ENCODE measurements at regions not wholly inside any gene's neighbourhood (a gene's known extent, or its start where the extent isn't known, plus 50 kb on each side); places are given as distances from the start of the nearest gene placed in this dataset.

DNA sequence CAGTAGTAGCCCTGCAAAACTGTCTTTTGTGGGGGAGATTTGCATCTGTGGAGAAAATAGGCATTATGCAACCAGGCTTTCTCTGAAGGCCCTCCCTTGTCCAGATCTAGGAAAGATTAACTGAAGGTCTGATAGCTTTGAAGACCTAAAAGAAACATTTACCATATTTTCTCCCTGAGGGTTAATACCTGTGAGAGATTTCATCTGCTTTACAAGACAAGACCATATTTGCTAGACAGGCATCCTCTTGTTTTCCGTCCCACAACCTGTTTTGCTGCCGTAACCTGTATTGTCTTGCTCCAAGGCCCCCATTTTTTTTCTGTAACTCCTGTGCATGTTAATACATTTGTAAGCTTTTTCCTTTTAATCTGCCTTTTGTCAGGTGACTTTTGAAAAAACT is 1985.2 kb upstream of the CDH9 start:
- no peak overlapping the region for H3K4me3 ChIP-seq
- no peak for TF ChIP-seq POLR2A (IDR thresholded peaks at IDR 0.05)
- no peak for TF ChIP-seq EP300 (IDR thresholded peaks at IDR 0.05)
- TF ChIP-seq POLR2AphosphoS5 (IDR thresholded peaks at IDR 0.05) = no peak
- no peak for TF ChIP-seq CTCF (IDR thresholded peaks at IDR 0.05)

DNA sequence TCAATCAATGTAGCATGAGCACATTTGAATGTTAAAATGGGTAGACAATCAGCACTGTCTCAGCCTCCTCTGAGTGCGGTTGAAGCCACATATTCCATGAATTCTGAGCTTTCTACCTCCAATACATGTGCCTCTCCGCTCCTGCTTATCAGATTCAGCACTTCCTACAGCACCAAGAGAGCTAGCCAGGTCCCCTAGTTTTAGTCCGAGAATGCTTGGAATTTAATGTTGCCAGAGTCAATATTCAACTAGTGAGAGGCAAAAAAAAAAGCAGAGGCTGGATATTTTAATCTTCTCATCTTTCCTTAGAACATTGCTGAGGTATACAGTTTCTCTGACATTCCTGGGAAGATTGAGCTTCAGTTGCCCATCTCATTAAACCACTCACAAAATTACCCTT is 1979.1 kb upstream of the CDH9 start:
- WGBS = 64% methylated on average over 3 of the region's 3 CpGs
- H3K27me3 ChIP-seq = no peaks in the 10 kb centered on the region
- TF ChIP-seq POLR2A (IDR thresholded peaks at IDR 0.05) = no peak
- TF ChIP-seq POLR2AphosphoS5 (IDR thresholded peaks at IDR 0.05) = no peak
- TF ChIP-seq CTCF (IDR thresholded peaks at IDR 0.05) = no peak
- TF ChIP-seq EP300 (IDR thresholded peaks at IDR 0.05) = no peak
- no peaks in the 10 kb centered on the region for H3K9me3 ChIP-seq
- no peak for DNase-seq (ENCODE audit: low spot score in 2 of 2)
- H3K4me3 ChIP-seq = no peak overlapping the region
- H3K4me1 ChIP-seq = no peaks in the 10 kb centered on the region
- no peaks in the 10 kb centered on the region for H3K36me3 ChIP-seq
- H3K27ac ChIP-seq = no peak overlapping the region

More for the DNA sequence above, 1985.2 kb upstream of the CDH9 start:
- 26% methylated on average over 2 of the region's 2 CpGs for WGBS
- Histone ChIP-seq H3K4me1 (no peaks in the 10 kb centered on the region), H3K9me3 (no peaks in the 10 kb centered on the region), H3K27me3 (no peaks in the 10 kb centered on the region), H3K36me3 (no peaks in the 10 kb centered on the region), H3K27ac (no peak overlapping the region)
- no peak for DNase-seq (ENCODE audit: low spot score in 2 of 2)

- Histone ChIP-seq H3K36me3 (no peaks in the 10 kb centered on the region), H3K4me1 (no peaks in the 10 kb centered on the region), H3K4me3 (no peak overlapping the region), H3K27me3 (no peaks in the 10 kb centered on the region), H3K9me3 (no peaks in the 10 kb centered on the region), H3K27ac (no peak overlapping the region)
- DNase-seq (ENCODE audit: low spot score in 2 of 2) = no peak
- TF ChIP-seq POLR2A (IDR thresholded peaks at IDR 0.05) = no peak
- WGBS = 67% methylated on average over 4 of the region's 4 CpGs
Observed at GRCh38 chr5:29016067-29016466, 1977.7 kb upstream of the CDH9 start.

DNA sequence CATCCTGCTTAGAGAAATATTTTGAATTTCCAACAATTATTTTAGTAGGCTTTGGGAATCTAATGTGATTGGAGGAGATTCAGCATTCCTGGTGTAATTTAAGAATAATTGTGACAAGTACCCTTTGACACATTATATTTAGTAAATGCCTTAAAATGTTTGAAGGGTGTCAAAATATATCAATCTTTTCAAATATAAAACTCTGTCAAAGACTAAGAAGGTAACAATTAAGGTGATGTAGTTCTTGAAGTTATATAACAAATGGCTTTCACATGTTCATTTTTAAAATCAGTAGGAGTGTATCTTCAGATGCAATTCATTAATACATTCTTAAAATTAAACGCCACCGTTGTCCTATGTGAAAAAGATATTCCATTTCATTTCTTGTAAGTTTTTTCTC is 1977.1 kb upstream of the CDH9 start:
- H3K36me3 ChIP-seq = no peaks in the 10 kb centered on the region
- no peaks in the 10 kb centered on the region for H3K27me3 ChIP-seq
- H3K9me3 ChIP-seq = no peaks in the 10 kb centered on the region
- no peaks in the 10 kb centered on the region for H3K4me1 ChIP-seq
- no peak for TF ChIP-seq CTCF (IDR thresholded peaks at IDR 0.05)
- no peak for TF ChIP-seq POLR2A (IDR thresholded peaks at IDR 0.05)
- no peak for TF ChIP-seq POLR2AphosphoS5 (IDR thresholded peaks at IDR 0.05)
- TF ChIP-seq EP300 (IDR thresholded peaks at IDR 0.05) = no peak
- WGBS = 88% methylated on average over 2 of the region's 2 CpGs
- H3K27ac ChIP-seq = no peak overlapping the region
- no peak for DNase-seq (ENCODE audit: low spot score in 2 of 2)
- no peak overlapping the region for H3K4me3 ChIP-seq

- H3K27ac ChIP-seq = no peak overlapping the region
- H3K27me3 ChIP-seq = no peaks in the 10 kb centered on the region
- no peaks in the 10 kb centered on the region for H3K9me3 ChIP-seq
- no peak overlapping the region for H3K4me3 ChIP-seq
- no peak for DNase-seq (ENCODE audit: low spot score in 2 of 2)
- H3K4me1 ChIP-seq = no peaks in the 10 kb centered on the region
- TF ChIP-seq EP300 (IDR thresholded peaks at IDR 0.05) = no peak
- no peak for TF ChIP-seq POLR2AphosphoS5 (IDR thresholded peaks at IDR 0.05)
- TF ChIP-seq POLR2A (IDR thresholded peaks at IDR 0.05) = no peak
- TF ChIP-seq CTCF (IDR thresholded peaks at IDR 0.05) = no peak
- H3K36me3 ChIP-seq = no peaks in the 10 kb centered on the region
- 53% methylated on average over 3 of the region's 3 CpGs for WGBS
Observed at GRCh38 chr5:29005386-29005785, 1967.0 kb upstream of the CDH9 start.

DNA sequence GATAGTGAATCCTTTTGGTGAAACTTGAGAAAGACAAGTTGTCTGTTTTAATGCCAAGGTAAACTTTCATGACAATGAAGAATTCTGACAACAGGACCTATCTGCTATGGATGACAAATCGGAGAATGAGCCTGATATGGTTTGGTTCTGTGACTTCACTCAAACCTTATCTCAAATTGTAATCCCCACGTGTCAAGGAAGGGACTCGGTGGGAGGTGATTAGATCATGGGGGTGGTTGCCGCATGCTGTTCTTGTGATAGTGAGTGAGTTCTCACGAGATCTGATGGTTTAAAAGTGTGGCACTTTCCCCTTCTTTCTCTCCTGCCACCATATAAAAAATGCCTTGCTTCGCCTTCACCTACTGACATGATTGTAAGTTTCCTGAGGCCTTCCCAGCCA is 1964.1 kb upstream of the CDH9 start:
- Histone ChIP-seq H3K27me3 (no peaks in the 10 kb centered on the region), H3K27ac (no peak overlapping the region), H3K9me3 (no peaks in the 10 kb centered on the region), H3K4me1 (no peaks in the 10 kb centered on the region), H3K36me3 (no peaks in the 10 kb centered on the region), H3K4me3 (no peak overlapping the region)
- TF ChIP-seq POLR2A (IDR thresholded peaks at IDR 0.05) (no peak), EP300 (IDR thresholded peaks at IDR 0.05) (no peak), POLR2AphosphoS5 (IDR thresholded peaks at IDR 0.05) (no peak), CTCF (IDR thresholded peaks at IDR 0.05) (no peak)
- 83% methylated on average over 6 of the region's 6 CpGs for WGBS
- no peak for DNase-seq (ENCODE audit: low spot score in 2 of 2)
